HK-2 (cell line): ENCODE measurements at regions not wholly inside any gene's neighbourhood (a gene's known extent, or its start where the extent isn't known, plus 50 kb on each side); places are given as distances from the start of the nearest gene placed in this dataset.
"Not testable (repeated sequence)": the region's sequence is repeated elsewhere in the genome, so short reads cannot be mapped to it uniquely, and the experiment has no call there.

Experiments used
- DNase-seq: peaks from one replicate; pipeline ENCODE4 v3.0.0-alpha.2; 2018; ENCODE audit not compliant: unreplicated experiment

DNA sequence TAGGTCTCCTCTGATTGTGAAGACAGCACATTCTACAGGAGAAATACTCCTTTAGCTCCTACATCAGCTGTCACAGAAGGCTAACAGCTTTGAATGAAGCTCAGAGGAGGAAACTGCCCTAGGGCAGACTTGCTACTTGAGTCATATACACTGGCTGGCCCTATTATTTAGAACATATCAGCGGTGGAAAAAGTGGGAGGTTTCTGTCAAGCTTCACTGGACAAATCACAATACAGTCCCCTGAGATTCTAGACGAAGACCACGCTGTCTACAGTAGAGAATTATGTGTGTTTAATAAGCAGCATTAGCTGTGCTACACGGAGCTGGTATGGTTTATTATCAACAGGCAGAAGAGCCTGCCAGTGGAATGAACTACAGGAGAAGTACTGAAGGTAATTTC, 230.9 kb upstream of the FSIP2 start:
- DNase-seq, result no peak

DNA sequence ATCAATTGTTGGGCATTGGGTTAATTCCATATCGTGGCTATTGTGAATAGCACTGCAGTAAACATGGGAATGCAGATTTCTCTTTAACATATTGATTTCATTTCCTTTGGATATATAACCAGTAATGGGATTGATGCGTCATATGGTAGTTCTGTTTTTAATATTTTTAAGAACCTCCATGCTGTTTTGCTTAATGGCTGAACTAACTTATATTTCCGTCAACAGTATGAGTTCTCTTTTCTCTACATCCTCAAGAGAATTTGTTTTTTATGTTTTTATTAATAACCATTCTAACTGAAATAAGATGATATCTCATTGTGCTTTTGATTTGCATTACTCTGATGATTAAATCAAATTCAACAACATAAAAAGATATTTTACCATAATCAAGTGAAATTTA, 228.5 kb upstream of the FSIP2 start:
- DNase-seq, result no peak

DNA sequence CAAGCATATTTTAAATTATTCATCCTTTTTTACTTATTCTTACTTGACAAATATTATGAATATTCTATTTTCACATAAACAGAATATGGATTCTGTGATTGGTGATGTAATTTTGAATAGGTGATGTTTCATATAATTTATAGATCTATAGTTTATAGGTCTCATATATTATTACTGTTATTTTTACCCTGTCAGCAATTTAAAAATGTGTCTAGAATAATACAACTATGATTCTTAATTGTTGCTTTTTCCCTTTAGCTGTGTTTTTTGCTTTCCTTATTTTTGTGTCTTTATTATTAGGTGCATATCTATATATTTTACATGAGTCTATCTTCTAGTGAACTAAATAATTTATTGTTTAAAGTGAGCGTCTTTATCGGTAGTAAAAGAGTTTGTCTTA, 226.7 kb upstream of the FSIP2 start:
- DNase-seq, result no peak

DNA sequence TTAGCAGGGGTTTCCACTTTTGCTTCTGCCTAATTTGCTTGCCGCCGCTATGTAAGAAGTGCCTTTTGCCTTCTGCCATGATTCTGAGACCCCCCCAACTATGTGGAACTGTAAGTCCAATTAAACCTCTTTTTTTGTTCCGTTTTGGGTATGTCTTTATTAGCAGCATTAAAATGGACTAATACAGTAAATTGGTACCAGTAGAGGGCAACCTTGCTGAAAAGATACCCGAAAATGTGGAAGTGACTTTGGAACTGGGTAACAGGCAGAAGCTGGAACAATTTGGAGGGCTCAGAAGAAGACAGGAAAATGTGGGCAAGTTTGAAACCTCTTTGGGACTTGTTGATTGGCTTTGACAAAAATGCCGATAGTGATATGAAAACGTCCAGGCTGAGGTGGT, 216.1 kb upstream of the FSIP2 start:
- no peak for DNase-seq

DNA sequence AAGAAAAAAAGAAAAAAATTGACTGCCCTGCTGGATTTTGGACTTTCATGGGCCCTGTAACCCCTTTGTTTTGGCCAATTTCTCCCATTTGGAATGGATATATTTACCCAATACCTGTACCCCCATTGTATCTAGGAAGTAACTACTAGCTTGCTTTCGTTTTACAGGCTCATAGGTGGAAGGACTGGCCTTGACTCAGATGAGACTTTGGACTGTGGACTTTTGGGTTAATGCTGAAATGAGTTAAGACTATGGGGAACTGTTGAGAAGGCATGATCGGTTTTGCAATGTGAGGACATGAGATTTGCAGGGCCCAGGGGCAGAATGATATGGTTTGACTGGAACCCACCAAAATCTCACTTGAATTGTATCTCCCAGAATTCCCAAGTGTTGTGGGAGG, 214.4 kb upstream of the FSIP2 start:
- DNase-seq, result not testable (repeated sequence)

DNA sequence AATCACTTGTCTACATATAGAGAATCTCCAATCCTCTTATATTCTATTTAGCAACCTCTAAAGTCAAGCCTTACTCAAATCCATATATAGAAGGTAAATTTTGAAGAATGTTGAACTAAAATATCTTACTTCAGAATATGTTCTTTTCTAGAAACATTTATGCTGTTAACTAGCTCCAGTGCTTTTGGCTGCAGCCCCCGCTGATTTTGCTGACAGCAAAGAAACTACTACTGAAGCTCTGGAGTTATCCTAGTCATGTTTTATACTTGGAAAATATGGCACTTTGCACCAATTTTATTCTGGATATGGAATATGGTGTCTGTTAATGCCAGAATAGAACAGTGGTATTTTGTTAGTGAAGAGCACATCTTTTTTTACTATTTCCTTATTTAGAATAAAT, 212.4 kb upstream of the FSIP2 start:
- no peak for DNase-seq

DNA sequence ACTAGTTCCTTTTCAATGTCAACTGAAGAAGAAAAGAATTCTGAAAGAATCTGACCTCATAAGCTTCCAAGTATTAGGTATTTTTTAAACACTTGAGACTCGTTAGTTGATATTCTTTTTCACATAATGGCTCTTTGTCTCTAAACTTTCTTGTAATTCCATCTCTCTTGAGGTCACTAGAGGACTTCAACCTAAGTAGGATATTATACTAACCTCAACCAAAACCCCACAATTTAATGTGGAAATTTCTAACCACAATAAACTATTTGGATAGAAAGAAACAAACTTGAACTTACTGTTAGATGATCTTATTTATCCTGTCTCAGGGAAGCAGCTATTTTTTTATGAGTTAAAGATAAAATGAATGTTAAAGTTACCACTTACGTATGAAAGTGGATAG, 206.9 kb upstream of the FSIP2 start:
- no peak for DNase-seq

DNA sequence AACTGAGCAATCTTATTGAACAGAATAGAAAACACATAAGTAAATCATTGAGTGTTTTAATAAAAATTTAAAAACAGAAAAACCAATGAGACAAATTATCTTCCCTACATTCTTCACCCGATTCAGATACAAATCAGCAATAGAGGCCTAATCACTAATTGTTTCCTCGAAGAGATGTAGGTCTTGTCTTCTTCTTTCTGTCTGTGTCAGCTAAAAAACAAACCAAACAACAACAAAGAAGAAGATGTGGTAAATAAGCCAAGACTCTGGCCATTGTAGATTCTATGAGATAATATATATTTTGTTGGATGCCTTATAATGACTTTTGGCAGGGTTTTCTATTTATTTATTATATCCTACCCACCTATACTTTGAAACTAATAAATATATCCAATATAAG, 200.9 kb upstream of the FSIP2 start:
- no peak for DNase-seq

DNA sequence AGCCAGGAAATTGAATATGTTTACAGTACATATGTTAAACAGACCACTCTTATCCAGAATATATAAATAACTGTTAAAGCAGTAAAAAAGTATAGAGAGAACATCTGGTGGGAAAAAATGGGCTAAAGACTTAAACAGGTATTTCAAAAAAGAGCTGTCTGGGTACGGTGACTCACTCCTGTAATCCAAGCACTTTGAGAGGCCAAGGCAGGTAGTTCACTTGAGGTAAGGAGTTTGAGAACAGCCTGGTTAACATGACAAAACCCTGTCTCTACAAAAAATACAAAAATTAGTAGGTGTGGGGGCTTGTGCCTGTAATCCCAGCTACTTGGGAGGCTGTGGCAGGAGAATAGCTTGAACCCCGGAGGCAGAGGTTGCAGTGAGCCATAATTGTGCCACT, 171.4 kb upstream of the FSIP2 start:
- no peak for DNase-seq

DNA sequence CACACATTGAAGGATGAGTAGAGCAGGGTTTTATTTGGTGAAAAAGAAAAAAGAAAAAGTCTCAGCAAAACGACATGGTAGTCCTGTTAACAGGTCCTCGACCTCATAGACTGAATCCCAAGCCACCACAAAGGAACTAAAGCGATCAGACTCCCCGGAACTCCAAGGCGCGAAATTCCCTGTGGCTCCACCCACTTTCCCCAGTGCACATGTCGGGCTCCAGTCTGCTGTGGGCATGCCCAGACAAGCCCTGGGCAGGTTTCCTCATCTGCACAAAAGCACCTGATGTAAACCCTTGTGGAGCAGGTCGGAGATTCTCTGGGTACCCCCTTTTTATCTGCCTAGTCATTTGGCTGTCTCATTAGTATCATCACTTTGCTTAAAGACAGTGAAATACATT, 170.7 kb upstream of the FSIP2 start:
- no peak for DNase-seq

DNA sequence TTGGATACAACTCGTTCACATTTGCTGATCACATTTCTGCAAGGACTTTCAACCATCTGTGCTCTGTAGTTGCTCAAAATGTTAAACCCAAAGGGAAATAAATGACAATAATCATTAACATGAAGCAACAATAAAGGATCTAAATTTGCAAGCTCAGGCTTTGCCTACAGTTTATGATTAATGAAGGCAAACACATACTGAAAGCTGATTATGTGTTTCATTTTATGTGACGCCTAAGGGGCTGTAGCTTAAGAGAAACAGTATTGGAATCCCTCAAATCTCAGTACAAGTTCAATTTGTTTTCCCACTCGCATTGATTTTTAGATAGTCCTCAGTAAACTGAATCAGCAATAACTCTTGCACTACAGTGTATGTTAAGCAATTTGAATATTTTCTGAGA, 160.3 kb upstream of the FSIP2 start:
- no peak for DNase-seq

DNA sequence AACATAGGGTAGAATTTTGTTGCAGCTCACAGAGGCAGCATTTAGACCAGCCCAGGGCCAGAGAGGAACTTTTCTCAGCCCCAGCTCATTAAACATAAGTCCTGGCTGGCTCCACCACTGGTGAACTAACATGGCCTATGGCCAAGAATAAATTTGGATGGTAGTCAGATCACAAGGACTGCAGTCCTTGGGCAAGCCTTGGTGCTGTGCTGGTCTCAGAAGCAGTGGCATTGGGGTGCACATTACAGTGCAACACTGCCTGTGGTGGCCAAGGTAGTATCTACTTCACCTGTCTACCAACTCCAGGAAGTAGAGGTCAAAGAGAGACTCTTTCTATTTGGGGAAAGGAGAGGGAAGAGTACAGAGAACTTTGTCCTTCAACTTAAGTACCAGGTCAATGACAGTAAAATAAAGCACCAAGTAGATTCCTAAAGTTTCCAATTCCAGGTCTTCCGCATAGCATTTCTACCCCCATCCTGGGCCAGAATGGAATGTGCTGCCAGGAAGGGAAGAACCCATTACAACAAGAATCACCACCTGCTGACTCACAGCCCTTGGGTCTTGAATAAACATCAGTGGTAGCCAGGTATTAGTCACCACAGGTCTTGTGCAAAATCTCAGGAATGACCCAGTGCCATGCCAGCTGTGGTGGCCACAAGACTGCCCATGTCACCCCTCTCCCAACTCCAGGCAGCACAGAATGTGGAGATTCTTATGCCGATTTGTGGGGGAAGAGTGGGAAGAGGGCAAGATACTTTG, 155.4 kb upstream of the FSIP2 start:
- DNase-seq, result peak; percentile 75

DNA sequence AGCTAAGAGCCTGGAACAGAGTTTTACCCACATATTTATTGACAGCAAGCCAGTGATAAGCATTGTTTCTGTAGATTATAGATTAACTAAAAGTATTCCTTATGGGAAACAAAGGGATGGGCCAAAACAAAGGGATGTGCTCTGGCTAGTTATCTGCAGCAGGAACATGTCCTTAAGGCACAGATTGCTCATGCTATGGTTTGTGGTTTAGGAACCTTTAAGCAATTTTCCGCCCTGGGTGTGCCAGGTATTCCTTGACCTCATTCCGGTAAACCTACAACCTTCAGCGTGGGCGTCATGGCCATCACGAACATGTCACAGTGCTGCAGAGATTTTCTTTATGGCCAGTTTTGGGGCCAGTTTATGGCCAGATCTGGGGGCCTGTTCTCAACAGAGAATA, 153.4 kb upstream of the FSIP2 start:
- not testable (repeated sequence) for DNase-seq

DNA sequence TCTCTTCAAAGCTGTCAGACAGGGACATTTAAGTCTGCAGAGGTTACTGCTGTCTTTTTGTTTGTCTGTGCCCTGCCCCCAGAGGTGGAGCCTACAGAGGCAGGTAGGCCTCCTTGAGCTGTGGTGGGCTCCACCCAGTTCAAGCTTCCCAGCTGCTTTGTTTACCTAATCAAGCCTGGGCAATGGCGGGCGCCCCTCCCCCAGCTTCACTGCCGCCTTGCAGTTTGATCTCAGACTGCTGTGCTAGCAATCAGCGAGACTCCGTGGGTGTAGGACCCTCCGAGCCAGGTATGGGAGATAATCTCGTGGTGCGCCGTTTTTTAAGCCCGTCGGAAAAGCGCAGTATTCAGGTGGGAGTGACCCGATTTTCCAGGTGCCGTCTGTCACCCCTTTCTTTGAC, 147.3 kb upstream of the FSIP2 start:
- not testable (repeated sequence) for DNase-seq

DNA sequence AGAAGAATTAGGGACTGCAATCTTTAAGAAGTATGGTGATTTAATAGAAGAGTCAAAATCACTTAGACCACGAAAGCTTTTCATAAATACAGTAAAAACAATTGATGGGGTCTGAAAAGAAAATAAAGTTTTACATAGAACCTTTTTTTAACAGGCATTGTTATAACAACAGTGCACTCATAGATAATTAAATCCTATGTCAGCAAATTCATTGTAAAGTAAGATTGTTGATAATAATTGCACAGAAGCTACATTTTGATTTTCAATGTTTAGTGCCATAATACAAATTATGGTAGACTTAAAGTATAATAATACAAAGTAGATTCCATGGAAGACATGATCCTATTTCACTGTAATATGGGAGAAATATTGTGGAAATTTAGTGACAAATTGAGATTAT, 130.7 kb upstream of the FSIP2 start:
- no peak for DNase-seq

DNA sequence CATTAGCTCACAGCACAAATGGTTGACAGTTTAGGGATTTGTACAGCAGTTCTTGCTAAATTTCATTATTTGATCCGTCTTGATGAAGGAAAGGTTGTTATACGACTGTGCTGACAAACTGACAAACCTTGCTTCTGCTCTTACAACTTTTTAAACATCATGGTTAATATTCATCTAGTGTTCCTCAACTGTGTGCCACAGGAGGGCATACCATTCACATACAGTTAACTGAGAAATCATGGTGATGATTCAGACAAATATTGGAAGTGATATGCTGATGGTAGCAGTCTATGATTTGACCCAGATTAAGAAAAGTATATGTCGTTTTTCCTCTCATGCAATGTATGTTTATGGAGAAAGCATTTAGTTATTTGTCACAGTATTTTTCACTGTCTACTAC, 129.8 kb upstream of the FSIP2 start:
- DNase-seq, result no peak

DNA sequence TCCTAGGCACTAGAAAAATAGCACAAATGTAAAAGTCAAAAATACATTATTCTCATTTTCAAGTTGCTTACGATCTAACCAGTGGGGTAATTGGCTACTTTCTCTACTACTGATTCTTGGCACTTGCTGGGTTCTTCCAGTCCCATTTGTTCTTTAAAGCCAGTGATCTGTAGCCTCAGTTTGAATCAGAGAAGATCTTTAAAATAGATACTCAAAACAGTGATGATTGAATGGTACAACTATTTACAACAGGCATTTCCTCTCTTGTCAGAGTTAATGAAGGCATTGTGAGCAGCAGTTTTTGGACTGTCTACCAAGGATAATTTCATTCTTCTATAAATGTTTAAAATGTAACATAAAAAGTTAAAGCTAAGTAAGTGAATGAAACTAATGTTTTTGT, 128.3 kb upstream of the FSIP2 start:
- DNase-seq, result no peak

DNA sequence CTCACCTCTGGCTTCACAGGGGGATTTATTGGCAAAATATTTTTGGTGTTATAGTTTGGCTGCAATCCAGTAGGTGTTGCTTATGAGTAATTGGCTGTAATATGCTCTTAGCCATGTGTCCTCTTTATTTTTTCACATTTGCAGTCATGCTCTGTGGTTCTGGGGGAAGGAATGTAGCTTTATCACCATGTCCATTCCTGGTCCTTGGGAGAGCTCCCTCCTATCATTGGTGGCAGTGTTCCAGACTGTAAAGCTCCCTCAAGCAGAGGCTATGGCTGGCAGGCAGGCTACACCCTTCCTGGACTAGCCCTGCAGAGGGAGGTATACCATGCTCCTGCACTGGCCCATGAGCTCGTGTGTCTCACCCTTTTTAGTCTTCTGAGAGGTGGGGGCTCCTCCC, 120.0 kb upstream of the FSIP2 start:
- DNase-seq, result peak; percentile 10

DNA sequence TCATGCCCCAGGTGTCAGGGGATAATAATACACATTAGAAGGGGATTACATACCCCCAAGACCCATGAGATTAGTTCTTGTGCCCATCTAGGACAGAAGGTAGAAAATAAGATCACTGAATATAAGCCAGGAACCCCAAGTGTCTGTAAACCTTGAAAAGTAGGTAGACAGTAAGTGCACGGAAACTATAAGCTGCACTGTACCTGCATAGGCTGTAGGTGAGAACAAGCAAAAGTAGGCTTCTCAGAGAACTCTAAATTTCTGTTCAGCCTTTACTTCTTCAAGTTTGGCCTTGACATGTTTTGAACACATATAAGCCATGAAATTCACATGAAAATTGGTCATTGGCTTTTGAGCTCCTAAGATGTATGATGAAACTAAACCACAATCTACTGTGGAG, 113.0 kb upstream of the FSIP2 start:
- DNase-seq, result no peak

DNA sequence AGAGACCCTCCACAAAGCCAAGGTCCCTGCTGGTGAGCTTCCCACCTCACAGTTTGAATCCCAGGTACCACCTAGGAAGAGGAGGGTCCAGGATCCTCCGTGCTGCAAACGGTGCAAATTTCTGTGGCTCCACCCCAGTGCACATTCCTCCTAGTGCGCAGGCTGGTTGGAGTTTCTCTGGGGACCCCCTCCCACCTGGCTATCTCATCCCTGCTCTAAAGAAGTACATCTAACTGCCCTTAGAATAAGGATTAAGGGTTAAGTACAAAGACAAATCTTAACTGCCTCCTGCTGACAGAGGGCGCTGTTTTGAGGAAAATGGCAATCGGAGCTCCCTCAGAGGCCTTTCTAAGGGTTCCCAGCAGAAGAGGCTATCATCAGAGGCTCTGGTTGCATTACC, 109.6 kb upstream of the FSIP2 start:
- no peak for DNase-seq

DNA sequence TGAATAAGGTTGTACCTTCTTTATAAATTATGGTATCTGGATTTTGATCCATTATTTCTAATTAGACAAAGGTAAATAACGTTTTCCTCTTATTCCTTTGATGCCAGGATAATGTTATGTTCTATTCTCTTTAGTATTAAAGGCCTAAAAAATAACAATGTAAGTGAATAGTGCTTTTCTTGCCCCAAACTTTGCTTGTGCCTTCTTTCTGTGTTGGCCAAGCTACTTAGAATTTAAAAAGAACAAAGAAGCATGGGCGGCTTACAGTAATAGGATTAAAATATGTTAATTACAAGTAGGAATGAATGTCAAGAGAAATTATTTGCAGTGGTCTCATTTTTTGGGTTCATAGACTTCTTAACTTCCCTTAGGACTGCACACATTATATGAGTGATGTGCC, 105.0 kb upstream of the FSIP2 start:
- DNase-seq, result no peak

DNA sequence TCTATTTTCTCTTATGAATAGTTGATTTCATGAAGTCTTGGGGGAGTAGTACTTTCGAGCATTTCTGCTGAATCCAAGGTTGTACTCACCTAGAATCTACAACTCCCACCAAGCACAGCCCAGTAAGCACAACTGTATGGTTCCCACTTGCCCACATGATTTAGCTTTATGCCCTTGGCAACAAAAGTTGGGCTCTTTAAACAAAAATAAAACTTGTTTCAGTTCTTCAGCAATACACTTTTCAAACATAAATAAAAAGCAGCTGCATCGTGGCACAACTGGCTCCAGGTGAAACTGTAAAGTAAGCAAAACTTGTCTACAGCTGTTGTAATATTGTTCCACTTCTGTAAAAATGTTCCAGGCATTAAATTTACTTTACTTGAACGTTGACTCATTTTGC, 99.8 kb upstream of the FSIP2 start:
- no peak for DNase-seq

DNA sequence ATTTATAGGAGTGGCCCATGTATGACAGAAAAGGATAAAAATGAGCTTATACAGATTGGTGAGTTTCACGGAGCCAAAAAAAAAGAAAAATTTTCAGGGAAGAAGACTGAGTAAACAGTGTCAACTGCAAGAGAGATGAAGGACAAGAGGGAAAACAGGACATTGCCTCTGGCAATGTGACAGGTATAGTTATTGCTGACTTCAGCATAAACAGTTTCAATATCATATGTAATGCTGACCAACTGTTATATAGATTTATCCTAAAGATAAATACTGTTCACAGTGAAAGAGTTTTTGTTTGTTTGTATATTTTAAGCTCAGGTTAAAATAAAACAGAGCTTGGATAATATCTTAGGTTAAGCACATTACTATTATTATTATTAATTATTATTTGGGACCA, 98.0 kb upstream of the FSIP2 start:
- DNase-seq, result no peak

DNA sequence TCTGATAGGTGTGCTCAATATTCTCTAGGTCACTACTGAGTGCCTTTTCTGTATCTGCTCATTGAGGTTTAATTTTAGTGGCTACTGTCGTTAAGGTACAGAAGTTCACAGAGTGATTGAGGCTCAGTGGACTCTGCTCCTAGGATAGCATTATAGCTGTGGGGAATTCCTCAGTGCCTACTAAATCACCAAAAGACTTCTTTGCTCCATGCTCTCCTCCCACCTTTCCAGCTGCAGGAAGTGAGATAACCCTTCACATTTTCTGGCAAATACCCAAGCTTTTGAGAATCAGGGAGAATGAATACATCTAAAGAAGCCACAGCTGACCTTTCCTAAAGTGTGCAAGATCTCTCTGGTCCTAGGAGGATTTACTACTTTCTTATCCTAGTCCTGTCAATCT, 95.2 kb upstream of the FSIP2 start:
- no peak for DNase-seq
